PFSK-1 (cell line): ENCODE measurements at regions not wholly inside any gene's neighbourhood (a gene's known extent, or its start where the extent isn't known, plus 50 kb on each side); places are given as distances from the start of the nearest gene placed in this dataset.

ENCODE experiments used
- FOXP2 ChIP-seq: optimal IDR thresholded peaks from 2 replicates; pipeline ENCODE3; 2011; ENCODE audit warnings: borderline replicate concordance, control low read depth, inconsistent platforms; ENCODE audit not compliant: insufficient read depth; ENCODE audit errors: extremely low read length, extremely low read depth
- POLR2AphosphoS5 ChIP-seq: IDR thresholded peaks from 2 replicates; pipeline ENCODE4 v1.6.1; 2012; ENCODE audit warnings: low read depth, mild to moderate bottlenecking, control low read depth, low read length, moderate library complexity
- REST ChIP-seq, 2 experiments: IDR thresholded peaks; 2 replicates each; pipeline versions ENCODE4 v1.6.1 to v1.8.0; 2011 to 2012; ENCODE audit warnings: low read depth in 2 of 2, low read length in 2 of 2, control low read depth in 1 of 2, inconsistent platforms in 1 of 2, mild to moderate bottlenecking in 1 of 2, moderate library complexity in 1 of 2; ENCODE audit not compliant: insufficient read depth in 1 of 2
- TAF1 ChIP-seq: IDR thresholded peaks from 2 replicates; pipeline ENCODE4 v1.6.1; 2012; ENCODE audit warnings: low read length, control low read depth, borderline replicate concordance; ENCODE audit not compliant: insufficient read depth

GRCh38 chr5:21067724-21068123 is 1079.7 kb upstream of the CDH18 start:
- TF ChIP-seq FOXP2 (no peak), TAF1 (no peak), POLR2AphosphoS5 (no peak), REST (IDR thresholded peaks at IDR 0.05; ENCODE audit: insufficient read depth in 1 of 2, low read depth in 2 of 2, low read length in 2 of 2) (no peak)
